HG03280 (cell line): ENCODE measurements at regions not wholly inside any gene's neighbourhood (a gene's known extent, or its start where the extent isn't known, plus 50 kb on each side); places are given as distances from the start of the nearest gene placed in this dataset.

Source experiments
- ATAC-seq: cut with Tn5 transposase; IDR thresholded peaks from one replicate; pipeline ENCODE4 v1.9.1; 2021; ENCODE audit warnings: mild to moderate bottlenecking, moderate library complexity; ENCODE audit not compliant: unreplicated experiment

GRCh38 chr1:90502696-90503095, 214.4 kb downstream of the BARHL2 start:
- ATAC-seq = no peak

GRCh38 chr1:90502194-90502593, 214.9 kb downstream of the BARHL2 start:
- ATAC-seq = no peak

- ATAC-seq = no peak
Observed at GRCh38 chr1:90501281-90501680, 215.8 kb downstream of the BARHL2 start.

- no peak for ATAC-seq
Observed at GRCh38 chr1:90494748-90495282, 222.3 kb downstream of the BARHL2 start.

- ATAC-seq = no peak
Observed at GRCh38 chr1:90488451-90488850, 228.7 kb downstream of the BARHL2 start.

GRCh38 chr1:90486996-90487395, 230.1 kb downstream of the BARHL2 start:
- no peak for ATAC-seq

GRCh38 chr1:90486134-90486824, 230.8 kb downstream of the BARHL2 start:
- ATAC-seq = no peak

GRCh38 chr1:90480271-90480835, 236.7 kb downstream of the BARHL2 start:
- ATAC-seq = no peak

- ATAC-seq = no peak
Observed at GRCh38 chr1:90476994-90477393, 240.1 kb downstream of the BARHL2 start.

- no peak for ATAC-seq
Observed at GRCh38 chr1:90476411-90476810, 240.7 kb downstream of the BARHL2 start.

- ATAC-seq = no peak
Observed at GRCh38 chr1:90475631-90476030, 241.5 kb downstream of the BARHL2 start.

GRCh38 chr1:90474731-90475130, 242.4 kb downstream of the BARHL2 start:
- ATAC-seq = no peak

- ATAC-seq = no peak
Observed at GRCh38 chr1:90474158-90474557, 242.9 kb downstream of the BARHL2 start.

GRCh38 chr1:90472775-90473174, 244.3 kb downstream of the BARHL2 start:
- no peak for ATAC-seq

GRCh38 chr1:90459570-90459969, 257.5 kb downstream of the BARHL2 start:
- ATAC-seq = no peak

- ATAC-seq = no peak
Observed at GRCh38 chr1:90457985-90458384, 259.1 kb downstream of the BARHL2 start.

- ATAC-seq = no peak
Observed at GRCh38 chr1:90452491-90452890, 264.6 kb downstream of the BARHL2 start.

- no peak for ATAC-seq
Observed at GRCh38 chr1:90443354-90443753, 273.7 kb downstream of the BARHL2 start.

GRCh38 chr1:90435351-90435750, 281.8 kb downstream of the BARHL2 start:
- ATAC-seq = no peak

- ATAC-seq = no peak
Observed at GRCh38 chr1:90434460-90434859, 282.6 kb downstream of the BARHL2 start.

- ATAC-seq = no peak
Observed at GRCh38 chr1:90417126-90417525, 300.0 kb downstream of the BARHL2 start.

GRCh38 chr1:90414201-90414600, 302.9 kb downstream of the BARHL2 start:
- ATAC-seq = no peak

GRCh38 chr1:90413519-90413918, 303.6 kb downstream of the BARHL2 start:
- no peak for ATAC-seq
